Uterus (tissue), 3 donors: ENCODE measurements at regions not wholly inside any gene's neighbourhood (a gene's known extent, or its start where the extent isn't known, plus 50 kb on each side); places are given as distances from the start of the nearest gene placed in this dataset.

Source experiments
- DNase-seq, 2 donors: peaks; one replicate each; pipeline ENCODE4 v3.0.0-alpha.2; 2019 to 2020
- H3K27ac ChIP-seq, 2 donors: fragments of 200-600 bp; sonication (generic); 1 replicate in 1 of 2; 2 replicates in 1 of 2; pipeline ENCODE4 v1.5.1; 2016 to 2018
- H3K27me3 ChIP-seq, 2 donors: fragments of 200-600 bp; sonication (generic); one replicate each; pipeline ENCODE4 v1.5.1; 2018 to 2019; ENCODE audit warnings: control low read depth in 1 of 2
- H3K36me3 ChIP-seq, 2 donors: fragments of 200-600 bp; sonication (generic); one replicate each; pipeline ENCODE4 v1.5.1; 2019; ENCODE audit warnings: control low read depth in 1 of 2
- H3K4me1 ChIP-seq, 2 donors: fragments of 200-600 bp; sonication (generic); one replicate each; pipeline ENCODE4 v1.5.1; 2018 to 2019; ENCODE audit warnings: control low read depth in 1 of 2
- H3K4me3 ChIP-seq, 2 donors: fragments of 200-600 bp; sonication (generic); 1 replicate in 1 of 2; 2 replicates in 1 of 2; pipeline ENCODE4 v1.5.1; 2018 to 2019; ENCODE audit warnings: mild to moderate bottlenecking in 1 of 2
- H3K9me3 ChIP-seq, 2 donors: fragments of 200-600 bp; sonication (generic); one replicate each; pipeline ENCODE4 v1.5.1; 2019; ENCODE audit warnings: control low read depth in 1 of 2
- CTCF ChIP-seq, 4 experiments: fragments of 200-600 bp in 2 of 4; fragments of 450-650 bp in 2 of 4; sonication (generic) in 2 of 4; IDR thresholded peaks; one replicate each; pipeline ENCODE4 v1.5.1; 2016 to 2019; ENCODE audit warnings: antibody characterized with exemption in 4 of 4, mild to moderate bottlenecking in 2 of 4, moderate library complexity in 1 of 4
- POLR2A ChIP-seq, 2 donors: fragments of 450-650 bp; IDR thresholded peaks; one replicate each; pipeline ENCODE4 v1.6.1; 2016; ENCODE audit warnings: antibody characterized with exemption in 2 of 2, mild to moderate bottlenecking in 1 of 2, moderate library complexity in 1 of 2
- intact Hi-C: fragments of 100-400 bp; cut with DNase I; formaldehyde crosslinking; loops from one replicate; pipeline ENCODE4 v1.15.1; 2023; ENCODE audit warnings: low total_unique reads
- donor health status: DM: yes; HTN: yes; CAD: no.

- no peak overlapping the region for H3K27ac ChIP-seq
- H3K36me3 ChIP-seq, result no peaks in the 10 kb centered on the region
- no peak overlapping the region for H3K4me3 ChIP-seq
- H3K4me1 ChIP-seq, result no peaks in the 10 kb centered on the region
- intact Hi-C loops, result no loop called here
- no peaks in the 10 kb centered on the region for H3K27me3 ChIP-seq
- H3K9me3 ChIP-seq, result no peaks in the 10 kb centered on the region
- DNase-seq, result no peak
- TF ChIP-seq POLR2A (IDR thresholded peaks at IDR 0.05) (no peak), CTCF (IDR thresholded peaks at IDR 0.05) (no peak)
Observed at GRCh38 chr19:28471731-28472510, 741.0 kb downstream of the UQCRFS1 start.

- Histone ChIP-seq H3K27me3 (no peaks in the 10 kb centered on the region), H3K9me3 (no peaks in the 10 kb centered on the region), H3K36me3 (no peaks in the 10 kb centered on the region), H3K27ac (no peak overlapping the region), H3K4me1 (no peaks in the 10 kb centered on the region), H3K4me3 (no peak overlapping the region)
- TF ChIP-seq CTCF (IDR thresholded peaks at IDR 0.05) (no peak), POLR2A (IDR thresholded peaks at IDR 0.05) (no peak)
- intact Hi-C loops, result no loop called here
- DNase-seq, result no peak
Observed at GRCh38 chr19:28469544-28469943, 743.4 kb downstream of the UQCRFS1 start.

GRCh38 chr19:28468701-28469459 lies 744.1 kb downstream of the UQCRFS1 start:
- no peak overlapping the region for H3K27ac ChIP-seq
- no peaks in the 10 kb centered on the region for H3K9me3 ChIP-seq
- H3K27me3 ChIP-seq, result no peaks in the 10 kb centered on the region
- DNase-seq, result no peak
- no peaks in the 10 kb centered on the region for H3K36me3 ChIP-seq
- intact Hi-C loops, result no loop called here
- TF ChIP-seq POLR2A (IDR thresholded peaks at IDR 0.05) (no peak), CTCF (IDR thresholded peaks at IDR 0.05) (no peak)
- no peak overlapping the region for H3K4me3 ChIP-seq
- no peaks in the 10 kb centered on the region for H3K4me1 ChIP-seq

- DNase-seq, result no peak
- intact Hi-C loops, result no loop called here
- Histone ChIP-seq H3K4me1 (no peaks in the 10 kb centered on the region), H3K9me3 (no peaks in the 10 kb centered on the region), H3K27me3 (no peaks in the 10 kb centered on the region), H3K36me3 (no peaks in the 10 kb centered on the region), H3K4me3 (no peak overlapping the region), H3K27ac (no peak overlapping the region)
- TF ChIP-seq CTCF (IDR thresholded peaks at IDR 0.05) (peak; percentile 29 to 70 (median 44)), POLR2A (IDR thresholded peaks at IDR 0.05) (no peak)
Observed at GRCh38 chr19:28466107-28467045, 746.6 kb downstream of the UQCRFS1 start.
